HG02852 (cell line): ENCODE measurements at regions not wholly inside any gene's neighbourhood (a gene's known extent, or its start where the extent isn't known, plus 50 kb on each side); places are given as distances from the start of the nearest gene placed in this dataset.
"Not testable (repeated sequence)": the region's sequence is repeated elsewhere in the genome, so short reads cannot be mapped to it uniquely, and the experiment has no call there.

Experiments used
- ATAC-seq: cut with Tn5 transposase; IDR thresholded peaks from one replicate; pipeline ENCODE4 v1.9.1; 2021; ENCODE audit warnings: mild to moderate bottlenecking, moderate library complexity; ENCODE audit not compliant: unreplicated experiment

DNA sequence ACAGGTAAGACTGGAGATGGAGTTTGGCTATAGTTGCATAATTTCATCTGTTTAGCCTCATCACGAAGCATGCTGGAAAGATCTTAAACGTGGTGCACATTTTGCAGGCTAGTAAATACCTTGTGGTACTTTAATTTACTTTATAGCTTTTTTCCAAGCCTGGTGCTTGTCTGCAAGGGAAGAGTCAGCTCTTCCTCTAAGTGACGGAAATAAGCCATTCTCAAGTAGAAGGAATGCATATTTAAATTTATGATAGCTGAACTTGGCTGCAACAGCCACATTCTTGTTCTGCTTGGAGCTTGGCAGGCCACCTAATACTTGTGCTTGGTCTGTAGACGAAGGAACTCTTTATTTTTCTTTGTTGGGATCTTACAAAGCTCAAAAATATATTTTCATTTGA, 188.0 kb upstream of the PIK3R1 start:
- no peak for ATAC-seq

DNA sequence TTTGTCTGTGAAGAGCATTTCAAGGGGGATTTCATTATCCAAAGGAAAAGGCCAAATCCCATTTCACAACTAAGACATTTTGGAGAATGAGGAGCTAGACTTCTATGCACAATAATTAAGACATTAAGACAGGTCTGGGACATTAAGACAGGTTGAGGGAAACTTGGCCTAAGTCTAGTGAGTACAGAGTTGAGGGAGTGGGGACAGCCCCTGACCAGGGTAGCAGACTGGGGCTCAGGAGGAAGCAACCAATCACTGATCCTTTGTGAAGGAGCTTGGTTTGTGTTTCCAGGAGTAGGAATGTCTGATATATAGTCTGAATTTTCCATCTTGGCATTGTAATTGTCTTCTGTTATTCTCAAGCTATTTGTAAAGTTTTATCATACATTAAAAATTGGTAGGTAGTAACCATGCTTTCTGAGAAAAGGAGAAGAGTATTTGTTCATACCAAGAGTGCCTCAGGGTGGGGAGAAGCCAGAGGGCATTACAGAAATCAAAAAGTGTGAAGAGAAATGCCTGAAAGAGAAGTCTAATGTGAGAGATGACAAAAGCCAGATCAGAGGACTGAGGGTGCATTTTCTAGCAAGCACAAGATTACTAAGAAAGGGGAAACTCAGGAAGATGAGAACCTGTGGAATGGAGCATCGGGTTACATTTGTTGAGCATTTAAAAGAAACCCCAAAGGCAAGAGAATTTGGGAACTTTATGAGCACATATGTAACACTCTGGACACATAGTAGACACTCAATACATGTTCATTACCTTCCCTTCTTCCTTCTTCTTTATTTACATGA, 189.3 kb upstream of the PIK3R1 start:
- no peak for ATAC-seq

DNA sequence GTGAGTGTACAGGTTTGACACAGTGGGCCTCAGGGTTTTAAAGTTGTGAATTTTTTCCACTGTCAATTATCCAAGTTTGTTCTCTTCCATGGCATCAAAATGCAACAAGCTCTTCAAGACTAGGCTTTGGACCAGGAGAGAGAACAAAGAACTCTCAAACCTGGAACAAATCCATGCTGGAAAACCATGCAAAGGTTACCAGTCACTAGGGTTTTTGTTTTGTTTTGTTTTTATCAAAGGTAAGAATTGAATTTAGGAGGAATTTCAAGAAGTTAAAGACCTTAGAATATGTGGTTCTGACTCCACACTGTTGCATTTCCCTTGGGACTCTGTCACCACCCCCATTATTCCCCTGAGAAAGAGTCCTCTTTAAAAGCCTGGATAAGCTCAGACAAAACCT, 191.1 kb upstream of the PIK3R1 start:
- ATAC-seq = no peak

DNA sequence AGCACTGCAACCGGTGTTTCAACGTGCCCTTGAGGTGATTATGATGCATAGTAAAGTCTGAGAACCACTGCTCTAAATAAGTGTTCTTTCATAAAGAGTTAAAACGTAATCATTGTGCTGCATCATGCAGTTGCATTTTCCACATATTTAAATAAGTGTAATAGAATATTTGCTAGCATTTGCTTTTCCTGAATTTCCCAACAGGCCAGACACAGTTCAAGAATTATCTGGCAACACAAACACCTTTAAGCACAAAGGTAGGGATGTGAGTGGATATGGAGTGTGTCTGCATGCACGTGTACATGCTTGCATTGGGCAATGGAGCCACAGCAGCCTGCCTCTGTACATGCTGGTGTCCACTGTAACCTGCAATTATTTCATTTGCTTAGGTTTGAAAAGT, 193.6 kb upstream of the PIK3R1 start:
- ATAC-seq = no peak

DNA sequence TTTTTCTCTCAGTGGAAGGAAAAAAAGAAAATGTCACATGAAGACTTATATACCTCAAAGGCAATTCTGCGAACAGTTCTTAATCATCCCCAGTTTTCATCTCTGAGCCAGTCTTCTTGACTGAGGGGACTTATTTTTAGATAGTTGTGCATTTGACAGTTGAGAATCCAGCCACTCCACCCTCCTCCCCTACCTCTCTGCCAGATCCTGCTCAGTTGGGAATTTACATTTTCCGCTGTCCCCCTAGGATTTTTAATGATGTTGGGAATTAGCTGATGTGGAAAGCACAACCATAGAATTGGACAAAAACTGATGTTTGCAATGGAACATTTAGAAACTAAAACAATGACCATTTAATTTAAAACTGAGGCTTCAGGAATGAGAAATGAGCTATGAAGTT, 194.3 kb upstream of the PIK3R1 start:
- no peak for ATAC-seq

DNA sequence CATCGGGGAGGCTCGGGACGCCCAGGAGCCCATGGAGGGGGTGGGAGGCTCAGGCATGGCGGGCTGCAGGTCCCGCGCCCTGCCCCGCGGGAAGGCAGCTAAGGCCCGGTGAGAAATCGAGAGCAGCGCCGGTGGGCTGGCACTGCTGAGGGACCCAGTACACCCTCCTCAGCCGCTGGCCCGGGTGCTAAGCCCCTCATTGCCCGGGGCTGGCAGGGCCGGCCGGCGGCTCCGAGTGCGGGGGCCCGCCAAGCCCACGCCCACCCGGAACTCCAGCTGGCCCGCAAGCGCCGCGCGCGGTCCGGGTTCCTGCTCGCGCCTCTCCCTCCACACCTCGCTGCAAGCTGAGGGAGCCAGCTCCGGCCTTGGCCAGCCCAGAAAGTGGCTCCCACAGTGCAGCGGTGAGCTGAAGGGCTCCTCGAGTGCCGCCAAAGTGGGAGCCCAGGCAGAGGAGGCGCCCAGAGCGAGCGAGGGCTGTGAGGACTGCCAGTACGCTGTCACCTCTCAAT, 195.0 kb upstream of the PIK3R1 start:
- not testable (repeated sequence) for ATAC-seq

DNA sequence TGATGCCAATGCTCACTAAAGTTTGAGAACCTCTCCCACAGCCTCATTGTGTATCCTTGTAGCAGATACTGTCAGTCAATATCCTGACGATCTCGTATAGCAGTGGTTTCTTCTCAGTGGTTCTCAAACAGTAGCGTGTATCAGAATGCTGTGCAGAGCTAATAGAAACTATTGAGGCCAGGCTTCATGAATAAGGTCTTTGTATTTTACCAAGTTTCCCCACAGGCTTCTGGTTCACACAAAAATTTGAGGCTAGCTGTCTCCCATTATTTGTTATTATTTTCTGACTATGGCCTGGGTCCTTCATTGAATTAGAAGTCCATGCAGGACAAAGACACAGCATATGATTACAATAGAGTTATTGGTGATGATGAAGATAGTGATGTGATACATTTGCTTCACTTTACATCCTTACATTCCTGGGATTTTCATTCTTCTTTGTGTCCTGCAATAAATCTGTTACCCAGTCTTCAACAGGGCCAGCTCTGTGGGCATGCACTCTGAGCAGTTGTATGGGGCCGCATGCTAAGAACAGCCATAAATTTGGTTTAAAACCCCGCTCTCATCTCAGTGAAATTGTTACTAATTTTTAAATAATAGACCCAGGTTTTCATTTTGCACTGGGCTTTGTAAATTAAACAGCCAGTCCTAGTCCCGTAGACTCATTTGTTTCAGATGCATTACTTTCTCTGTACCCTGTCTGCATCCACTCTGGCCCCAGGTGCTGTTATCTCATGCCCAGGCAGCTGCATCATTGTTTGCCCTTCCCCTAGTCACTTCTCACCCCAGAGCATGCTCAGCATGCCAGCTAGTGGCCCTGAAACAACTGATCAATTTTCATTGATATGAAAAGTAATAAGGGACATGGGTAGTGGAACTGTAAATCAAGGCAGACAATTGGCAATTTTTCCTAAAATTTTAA, 199.9 kb upstream of the PIK3R1 start:
- ATAC-seq = no peak

DNA sequence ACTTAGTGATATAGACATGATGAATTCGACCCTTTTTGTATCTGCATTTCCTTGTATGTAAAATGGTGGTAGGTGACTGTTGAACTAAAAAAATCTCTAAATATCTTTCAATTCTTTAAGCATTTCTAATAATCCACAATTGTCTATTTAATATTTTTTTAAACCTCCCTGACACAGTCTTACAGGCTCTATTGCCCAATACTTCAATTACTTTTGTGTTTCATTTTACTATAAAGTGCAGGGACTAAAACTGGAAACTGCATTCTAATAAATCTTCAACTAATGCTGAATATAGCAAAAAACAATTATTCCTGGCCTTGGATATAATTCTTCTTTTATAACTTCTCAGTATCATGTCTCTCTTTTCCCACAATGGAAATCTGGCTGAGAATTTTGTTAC, 202.7 kb upstream of the PIK3R1 start:
- ATAC-seq = no peak

DNA sequence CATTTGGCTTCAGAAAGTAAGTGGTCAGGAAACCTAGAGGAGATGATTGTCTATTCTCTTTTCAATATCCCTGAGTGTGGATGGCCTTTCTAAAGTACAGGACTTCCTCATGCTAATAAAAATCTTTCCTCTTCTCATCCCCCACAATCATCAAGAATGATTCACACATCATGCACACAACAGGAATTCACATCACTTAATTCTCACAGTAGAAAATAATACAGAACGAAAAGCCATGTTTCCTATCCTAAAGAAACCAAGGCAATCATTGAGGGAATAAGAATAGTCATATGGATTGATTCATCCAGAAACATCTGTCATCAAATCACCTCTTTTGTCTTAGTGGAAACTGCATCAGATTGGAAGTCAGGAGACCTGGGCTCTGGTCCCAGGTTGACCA, 203.1 kb upstream of the PIK3R1 start:
- ATAC-seq = no peak

DNA sequence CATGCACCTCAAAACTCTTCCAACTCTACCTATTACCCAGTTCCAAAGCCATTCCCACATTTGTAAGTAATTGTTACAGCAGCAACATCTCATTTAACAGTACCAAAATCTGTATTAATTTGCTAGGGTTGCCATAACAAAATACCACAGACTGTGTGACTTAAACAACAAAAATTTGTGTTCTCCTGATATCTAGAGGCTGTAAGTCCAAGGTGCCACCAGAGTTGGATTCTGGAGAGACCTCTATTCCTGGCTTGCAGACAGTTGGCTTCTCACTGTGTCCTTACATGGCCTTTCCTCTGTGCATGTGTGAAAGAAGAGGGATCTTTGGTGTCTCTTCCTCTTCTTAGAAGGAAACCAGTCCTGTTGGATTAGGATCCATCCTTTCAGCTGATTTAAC, 203.8 kb upstream of the PIK3R1 start:
- ATAC-seq = no peak

DNA sequence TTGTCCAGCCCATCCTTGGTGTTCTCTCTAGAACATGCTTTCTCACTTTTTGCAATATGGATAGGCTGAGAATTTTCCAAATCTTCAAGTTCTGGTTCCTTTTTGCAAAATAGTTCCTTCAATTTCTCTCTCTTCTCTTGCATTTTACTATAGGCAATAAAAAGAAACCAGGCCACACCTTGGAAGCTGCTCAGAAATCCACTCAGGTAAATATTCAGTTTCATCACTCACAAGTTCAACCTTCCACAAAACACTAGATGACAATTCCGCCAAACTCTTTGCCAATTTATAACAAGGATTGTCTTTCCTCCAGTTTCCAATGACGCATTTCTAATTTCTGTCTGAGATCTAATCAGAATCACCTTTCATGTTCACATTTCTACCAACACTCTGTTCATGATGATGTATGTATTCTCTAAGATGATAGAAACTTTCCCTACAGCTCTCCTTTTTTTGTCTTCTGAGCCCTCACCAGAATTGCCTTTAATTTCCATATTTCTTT, 204.2 kb upstream of the PIK3R1 start:
- ATAC-seq = no peak

DNA sequence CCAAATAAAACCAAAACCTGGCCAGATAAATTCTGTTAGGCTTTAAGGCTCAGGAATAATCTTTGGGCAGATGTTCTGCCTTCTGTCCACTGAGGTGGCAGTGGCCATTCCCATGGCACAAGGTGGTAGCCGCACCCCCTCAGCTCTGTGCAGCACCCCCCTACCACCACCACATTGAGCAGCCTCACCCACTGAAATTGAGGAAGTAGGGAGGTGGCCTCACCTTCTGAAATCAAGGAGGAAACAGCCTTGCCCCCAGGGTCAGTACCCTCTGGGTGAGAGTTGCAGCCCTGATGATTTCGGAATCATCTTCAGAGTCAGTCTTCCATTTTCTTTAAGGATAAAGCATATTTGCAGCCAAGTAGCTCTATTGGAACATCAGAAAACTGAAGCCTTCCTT, 204.8 kb upstream of the PIK3R1 start:
- ATAC-seq = no peak

DNA sequence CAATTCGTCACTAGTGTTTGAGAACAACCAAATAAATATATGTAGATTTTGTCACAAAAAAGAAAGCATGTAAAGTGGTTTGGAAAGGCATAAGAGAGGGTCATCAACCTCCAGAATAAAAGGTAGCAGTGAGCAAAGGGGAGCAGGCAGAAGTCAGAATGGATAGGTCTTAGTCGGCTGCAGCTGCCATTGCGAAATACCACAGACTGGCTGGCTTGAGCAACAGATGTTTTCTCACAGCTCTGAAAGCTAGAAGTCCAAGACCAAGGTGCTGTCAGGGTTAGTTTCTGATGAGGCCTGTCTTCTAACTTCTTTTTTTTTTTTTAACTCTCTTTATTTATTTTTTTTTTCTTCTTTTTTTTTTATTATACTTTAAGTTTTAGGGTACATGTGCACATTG, 208.1 kb upstream of the PIK3R1 start:
- no peak for ATAC-seq

DNA sequence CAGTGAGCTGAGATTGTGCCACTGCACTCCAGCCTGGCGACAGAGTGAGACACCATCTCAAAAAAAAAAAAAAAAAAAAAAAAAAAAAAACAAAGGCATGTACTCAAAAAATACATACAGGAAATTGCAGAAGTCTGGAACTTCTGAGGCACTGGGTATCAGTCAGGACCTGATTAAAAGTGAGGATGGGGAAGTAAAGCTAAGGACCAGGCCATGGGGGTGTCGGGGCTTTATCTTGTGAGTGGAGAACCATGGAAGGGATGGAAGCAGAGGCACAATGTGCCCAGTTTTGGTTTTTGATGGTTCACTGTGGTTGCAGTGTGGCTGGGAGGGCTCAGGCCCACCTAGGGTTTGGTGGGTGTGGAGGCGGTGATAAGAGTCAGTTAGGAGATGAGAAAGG, 212.7 kb upstream of the PIK3R1 start:
- no peak for ATAC-seq

DNA sequence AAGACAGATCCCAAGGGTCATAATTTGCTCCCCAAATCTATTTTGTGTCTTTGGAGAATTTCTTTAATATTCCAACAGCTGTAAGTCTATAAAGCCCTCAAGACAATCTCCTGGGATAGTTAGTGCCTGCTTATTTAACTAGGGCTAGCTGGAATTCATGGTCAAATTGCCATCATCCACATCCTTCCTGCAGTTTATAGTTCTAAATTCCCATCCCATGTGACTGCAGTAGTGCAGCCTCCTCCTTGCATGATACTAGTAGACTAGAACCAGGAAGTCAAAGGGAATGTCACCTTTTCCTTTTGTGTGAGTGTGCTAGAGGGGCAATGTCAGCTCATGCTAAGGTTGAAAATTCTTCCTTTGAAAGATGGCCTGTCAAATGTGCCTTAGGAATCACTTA, 214.8 kb upstream of the PIK3R1 start:
- ATAC-seq = no peak

DNA sequence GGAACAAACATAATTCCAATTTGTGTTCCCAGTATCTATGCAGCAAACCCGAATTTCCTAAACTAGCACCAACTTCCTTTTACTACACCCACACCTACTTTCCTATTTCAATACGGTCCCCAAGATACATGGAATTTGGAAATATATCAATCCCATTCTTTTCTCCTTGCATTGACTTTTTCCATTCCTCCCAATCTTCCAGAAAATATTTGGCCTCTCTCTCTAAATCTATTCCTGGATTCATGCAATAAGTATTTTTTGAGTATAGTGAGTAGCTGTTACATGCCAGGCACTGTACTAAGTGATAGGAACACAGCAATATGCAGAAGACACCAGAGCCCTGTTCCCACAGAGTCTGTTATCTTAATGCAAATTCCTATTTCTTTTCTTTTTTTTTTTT, 216.2 kb upstream of the PIK3R1 start:
- no peak for ATAC-seq

DNA sequence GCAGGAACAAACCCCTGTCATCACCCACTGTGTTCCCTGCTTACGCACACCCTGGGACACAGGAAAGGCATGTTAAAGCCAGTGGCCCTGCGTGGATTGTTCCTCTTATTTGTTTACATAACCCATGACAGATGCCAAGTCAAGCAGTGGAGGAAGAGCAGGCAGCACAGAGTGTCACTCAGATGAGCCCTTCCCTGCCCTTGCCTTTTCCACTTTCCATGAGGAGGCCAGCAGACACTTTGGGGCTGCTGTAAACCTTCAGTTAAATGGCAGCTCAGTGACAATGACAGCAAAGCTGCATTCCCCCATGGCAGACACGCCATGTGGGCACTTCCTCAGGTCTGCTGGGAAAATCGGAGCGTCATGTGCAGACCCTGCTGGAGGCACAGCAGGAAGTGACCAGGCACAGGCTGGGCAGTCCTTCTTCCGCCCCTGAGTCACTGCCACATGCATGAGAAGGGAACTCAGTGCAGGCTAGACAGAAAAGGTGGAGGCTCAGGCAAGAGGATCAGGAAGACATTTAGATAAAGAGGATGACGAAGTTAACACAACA, 216.8 kb upstream of the PIK3R1 start:
- no peak for ATAC-seq

DNA sequence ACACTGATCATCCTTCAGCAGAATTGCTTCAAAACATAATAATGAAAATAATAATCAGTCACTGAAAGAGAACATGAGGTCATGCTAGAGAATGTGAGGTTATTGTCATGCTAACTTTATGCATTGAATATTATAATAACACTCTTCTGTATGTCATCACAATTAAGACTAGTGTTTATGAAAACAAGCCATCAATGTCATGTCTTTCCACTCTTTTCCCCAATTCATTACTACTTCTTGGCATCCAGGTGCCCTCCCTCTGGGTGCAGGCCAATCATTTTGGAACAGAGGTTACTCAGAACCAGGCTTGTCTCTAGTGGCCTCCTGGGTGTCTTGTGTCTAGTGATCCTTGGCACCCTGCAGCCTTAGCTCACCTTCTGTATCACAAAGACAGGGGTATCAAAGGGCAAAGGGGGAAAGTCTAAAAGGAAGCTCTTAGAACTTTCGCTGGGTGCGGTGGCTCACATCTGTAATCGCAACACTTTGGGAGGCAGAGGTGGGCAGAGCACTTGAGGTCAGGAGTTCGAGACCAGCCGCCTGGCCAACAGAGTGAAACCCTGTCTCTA, 217.6 kb upstream of the PIK3R1 start:
- ATAC-seq = no peak

DNA sequence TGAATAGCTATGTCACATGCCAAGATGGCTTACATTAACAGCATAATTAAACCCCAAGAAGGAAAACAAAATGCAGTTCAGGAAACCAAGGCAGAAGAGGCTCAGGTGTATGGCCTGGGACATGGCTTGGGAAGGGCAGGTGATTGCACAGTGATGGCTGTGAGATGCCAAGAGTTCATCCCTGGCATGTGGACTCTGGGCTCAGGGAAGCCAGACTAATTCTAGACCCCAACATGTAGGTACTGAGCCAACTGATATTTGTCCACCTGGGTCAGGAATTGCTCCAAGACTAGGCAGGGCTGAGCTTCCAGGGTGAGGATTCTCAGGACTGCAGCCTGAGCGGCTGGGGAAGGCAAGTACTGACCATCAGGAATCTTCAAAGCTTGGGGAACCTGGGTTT, 218.4 kb upstream of the PIK3R1 start:
- no peak for ATAC-seq

DNA sequence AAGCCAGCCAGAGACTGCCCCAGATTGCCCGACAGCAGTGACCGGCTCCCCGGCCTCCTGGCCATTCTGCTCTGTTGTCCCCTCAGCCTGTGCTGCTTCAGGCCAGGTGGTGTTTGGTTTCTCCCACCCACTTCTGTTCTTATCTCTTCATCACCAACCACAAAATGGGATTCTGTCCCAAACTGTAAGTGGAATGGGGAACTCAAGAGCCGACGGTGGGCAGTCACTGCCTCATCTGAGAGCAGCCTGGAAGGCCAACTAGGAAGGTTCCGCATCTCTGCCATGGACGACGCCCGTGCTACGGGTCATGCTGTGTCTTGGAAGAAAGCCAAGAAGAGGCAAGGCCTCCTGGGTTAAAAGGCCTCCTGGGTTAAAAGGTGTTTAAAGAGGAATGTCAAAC, 219.0 kb upstream of the PIK3R1 start:
- ATAC-seq = no peak

DNA sequence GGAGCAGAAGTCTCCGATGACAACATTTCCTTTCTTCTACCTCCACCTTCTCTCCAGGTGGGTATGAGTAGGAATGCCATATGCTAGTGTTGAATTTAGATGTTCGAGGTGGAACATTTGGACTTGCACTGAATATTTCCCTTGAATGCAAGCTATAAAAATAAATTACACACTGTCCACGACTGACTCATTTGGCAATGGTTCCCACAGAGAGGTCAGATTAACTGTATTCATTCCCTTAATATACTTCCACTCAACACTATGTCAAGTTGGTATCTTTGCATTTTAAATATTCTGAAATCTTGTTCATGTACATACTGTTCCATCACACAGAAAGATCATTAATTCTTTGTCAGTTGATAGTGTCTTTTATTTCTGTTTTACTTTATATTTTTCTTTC, 222.6 kb upstream of the PIK3R1 start:
- ATAC-seq = no peak
